Activated CD4-positive, alpha-beta T cell treated with anti-CD3 and anti-CD28 coated beads, Interleukin-2, amount 10 ng/mL, durations not matched to agents 7 days and 5 days (primary cell): ENCODE measurements at regions not wholly inside any gene's neighbourhood (a gene's known extent, or its start where the extent isn't known, plus 50 kb on each side); places are given as distances from the start of the nearest gene placed in this dataset.

ENCODE experiments used
- CTCF ChIA-PET: fragments of 350-600 bp; sonication (Branson Sonifier 250); formaldehyde crosslinking; loops from one replicate; lab custom pipeline; 2021; ENCODE audit warnings: antibody characterized with exemption; lab: Charles Lee
- POLR2A ChIA-PET: fragments of 350-600 bp; sonication (Branson Sonifier 250); formaldehyde crosslinking; loops from one replicate; lab custom pipeline; 2021; ENCODE audit warnings: antibody characterized with exemption; lab: Charles Lee
- DNase-seq: peaks from one replicate; pipeline ENCODE4 v3.0.0-alpha.2; 2020
- H3K27ac Mint-ChIP-seq: one replicate; pipeline ENCODE4 v1.8.0; 2021; ENCODE audit warnings: mild to moderate bottlenecking, moderate library complexity, mixed read lengths
- H3K27me3 Mint-ChIP-seq: one replicate; pipeline ENCODE4 v1.8.0; 2021; ENCODE audit warnings: mixed read lengths
- H3K36me3 Mint-ChIP-seq: one replicate; pipeline ENCODE4 v1.8.0; 2021; ENCODE audit warnings: low read depth, mixed read lengths
- H3K4me1 Mint-ChIP-seq: one replicate; pipeline ENCODE4 v1.8.0; 2021; ENCODE audit warnings: mixed read lengths
- H3K4me3 Mint-ChIP-seq: one replicate; pipeline ENCODE4 v1.8.0; 2021; ENCODE audit warnings: mild to moderate bottlenecking, moderate library complexity, mixed read lengths
- H3K9me3 Mint-ChIP-seq: one replicate; pipeline ENCODE4 v1.8.0; 2021; ENCODE audit warnings: mixed read lengths

- no peak for DNase-seq
- Mint-ChIP-seq H3K36me3 (no peaks in the 10 kb centered on the region), H3K4me1 (no peaks in the 10 kb centered on the region), H3K27me3 (no peaks in the 10 kb centered on the region), H3K27ac (no peak overlapping the region), H3K4me3 (no peak overlapping the region), H3K9me3 (no peaks in the 10 kb centered on the region)
- POLR2A ChIA-PET, result no interaction called here
- CTCF ChIA-PET, result no interaction called here
Observed at GRCh38 chr20:7420345-7420744, 519.9 kb downstream of the HAO1 start.

GRCh38 chr20:7426890-7427496, 513.3 kb downstream of the HAO1 start:
- Mint-ChIP-seq H3K36me3 (no peaks in the 10 kb centered on the region), H3K4me1 (no peaks in the 10 kb centered on the region), H3K27ac (no peak overlapping the region), H3K27me3 (no peaks in the 10 kb centered on the region), H3K9me3 (no peaks in the 10 kb centered on the region), H3K4me3 (no peak overlapping the region)
- DNase-seq, result no peak
- ChIA-PET CTCF (no interaction called here), POLR2A (no interaction called here)

DNA sequence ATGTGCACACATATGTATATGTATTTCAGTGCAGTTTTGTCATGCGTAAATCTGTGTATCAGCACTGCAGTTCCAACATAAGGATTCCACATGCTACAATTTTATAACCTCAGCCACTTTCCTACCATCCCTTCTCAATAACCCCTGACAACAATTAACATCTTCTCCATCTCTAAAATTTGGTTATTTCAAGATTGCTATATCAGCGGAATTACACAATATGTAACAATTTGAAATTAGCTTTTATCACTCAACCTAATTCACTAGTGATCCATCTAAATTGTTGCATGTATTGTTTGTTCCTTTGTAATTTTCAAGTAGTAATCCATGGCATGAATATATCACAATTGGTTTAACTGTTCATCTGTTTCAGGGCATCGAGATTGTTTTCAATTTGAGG, 511.3 kb downstream of the HAO1 start:
- CTCF ChIA-PET, result no interaction called here
- H3K4me1 Mint-ChIP-seq, result no peaks in the 10 kb centered on the region
- POLR2A ChIA-PET, result no interaction called here
- no peak overlapping the region for H3K27ac Mint-ChIP-seq
- H3K36me3 Mint-ChIP-seq, result no peaks in the 10 kb centered on the region
- DNase-seq, result no peak
- H3K9me3 Mint-ChIP-seq, result no peaks in the 10 kb centered on the region
- no peaks in the 10 kb centered on the region for H3K27me3 Mint-ChIP-seq
- H3K4me3 Mint-ChIP-seq, result no peak overlapping the region

GRCh38 chr20:7432612-7433011, 507.6 kb downstream of the HAO1 start:
- Mint-ChIP-seq H3K36me3 (no peaks in the 10 kb centered on the region), H3K9me3 (no peaks in the 10 kb centered on the region), H3K27ac (no peak overlapping the region), H3K27me3 (no peaks in the 10 kb centered on the region), H3K4me1 (no peaks in the 10 kb centered on the region), H3K4me3 (no peak overlapping the region)
- ChIA-PET CTCF (no interaction called here), POLR2A (no interaction called here)
- no peak for DNase-seq

- H3K36me3 Mint-ChIP-seq, result no peaks in the 10 kb centered on the region
- H3K9me3 Mint-ChIP-seq, result no peaks in the 10 kb centered on the region
- H3K4me3 Mint-ChIP-seq, result no peak overlapping the region
- CTCF ChIA-PET, result no interaction called here
- no peaks in the 10 kb centered on the region for H3K27me3 Mint-ChIP-seq
- no peak overlapping the region for H3K27ac Mint-ChIP-seq
- H3K4me1 Mint-ChIP-seq, result no peaks in the 10 kb centered on the region
- no peak for DNase-seq
- POLR2A ChIA-PET, result no interaction called here
Observed at GRCh38 chr20:7437311-7437710, 502.9 kb downstream of the HAO1 start.

GRCh38 chr20:7449269-7449668, 491.0 kb downstream of the HAO1 start:
- Mint-ChIP-seq H3K4me3 (no peak overlapping the region), H3K27me3 (no peaks in the 10 kb centered on the region), H3K36me3 (no peaks in the 10 kb centered on the region), H3K27ac (no peak overlapping the region), H3K9me3 (peaks cover 3% of the 10 kb centered on the region), H3K4me1 (no peaks in the 10 kb centered on the region)
- no peak for DNase-seq
- POLR2A ChIA-PET, result no interaction called here
- CTCF ChIA-PET, result no interaction called here

GRCh38 chr20:7452890-7453289, 487.4 kb downstream of the HAO1 start:
- no peaks in the 10 kb centered on the region for H3K4me1 Mint-ChIP-seq
- no peak overlapping the region for H3K27ac Mint-ChIP-seq
- no peaks in the 10 kb centered on the region for H3K36me3 Mint-ChIP-seq
- H3K27me3 Mint-ChIP-seq, result no peaks in the 10 kb centered on the region
- H3K4me3 Mint-ChIP-seq, result no peak overlapping the region
- ChIA-PET CTCF (no interaction called here), POLR2A (no interaction called here)
- no peak for DNase-seq
- peaks cover 3% of the 10 kb centered on the region for H3K9me3 Mint-ChIP-seq

DNA sequence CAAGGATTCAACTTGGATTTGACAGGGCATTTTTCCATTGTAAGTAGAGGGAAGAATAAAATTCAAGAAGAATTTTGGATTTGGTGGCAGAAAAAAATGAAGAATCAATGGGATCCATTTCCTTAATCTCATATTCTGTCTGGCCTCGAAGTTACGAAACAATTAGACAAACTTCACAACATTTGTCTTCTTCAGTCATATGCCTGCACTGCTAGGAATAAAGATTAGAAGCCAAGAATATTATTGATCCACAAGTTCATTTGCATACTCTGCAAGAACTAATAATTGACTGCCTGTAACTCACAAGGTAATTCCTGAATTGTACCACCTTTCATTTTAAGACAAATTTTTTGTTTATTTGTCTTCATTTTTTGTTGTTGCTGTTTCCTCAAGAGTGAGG, 486.2 kb downstream of the HAO1 start:
- CTCF ChIA-PET, result no interaction called here
- H3K36me3 Mint-ChIP-seq, result no peaks in the 10 kb centered on the region
- no peaks in the 10 kb centered on the region for H3K27me3 Mint-ChIP-seq
- no peak overlapping the region for H3K4me3 Mint-ChIP-seq
- DNase-seq, result no peak
- POLR2A ChIA-PET, result no interaction called here
- peaks cover 3% of the 10 kb centered on the region for H3K9me3 Mint-ChIP-seq
- H3K4me1 Mint-ChIP-seq, result no peaks in the 10 kb centered on the region
- no peak overlapping the region for H3K27ac Mint-ChIP-seq

GRCh38 chr20:7458459-7458858, 481.8 kb downstream of the HAO1 start:
- H3K36me3 Mint-ChIP-seq, result no peaks in the 10 kb centered on the region
- no peaks in the 10 kb centered on the region for H3K27me3 Mint-ChIP-seq
- no peak overlapping the region for H3K4me3 Mint-ChIP-seq
- ChIA-PET CTCF (no interaction called here), POLR2A (no interaction called here)
- no peaks in the 10 kb centered on the region for H3K4me1 Mint-ChIP-seq
- H3K9me3 Mint-ChIP-seq, result no peaks in the 10 kb centered on the region
- H3K27ac Mint-ChIP-seq, result no peak overlapping the region
- DNase-seq, result no peak

DNA sequence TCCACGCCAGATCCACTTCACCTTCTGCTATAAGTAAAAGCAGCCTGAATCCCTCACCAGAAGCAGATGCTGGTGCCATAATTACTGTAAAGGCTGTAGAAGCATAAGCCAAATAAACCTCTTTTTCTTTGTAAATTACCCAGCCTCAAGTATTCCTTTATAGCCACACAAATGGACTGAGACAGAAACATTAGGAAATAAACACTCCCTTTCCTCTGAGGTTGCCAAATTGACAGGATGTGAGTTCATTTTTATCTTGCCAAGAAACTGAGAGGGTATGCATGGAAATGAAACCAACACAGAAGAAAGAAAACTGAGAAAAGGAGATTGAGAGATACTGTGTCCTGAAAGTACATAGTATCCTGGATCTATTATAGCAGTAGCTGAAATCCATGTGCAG, 481.2 kb downstream of the HAO1 start:
- Mint-ChIP-seq H3K9me3 (no peaks in the 10 kb centered on the region), H3K4me1 (no peaks in the 10 kb centered on the region), H3K27ac (no peak overlapping the region), H3K4me3 (no peak overlapping the region), H3K36me3 (no peaks in the 10 kb centered on the region), H3K27me3 (no peaks in the 10 kb centered on the region)
- ChIA-PET CTCF (no interaction called here), POLR2A (no interaction called here)
- no peak for DNase-seq

GRCh38 chr20:7463290-7463689, 477.0 kb downstream of the HAO1 start:
- H3K9me3 Mint-ChIP-seq, result no peaks in the 10 kb centered on the region
- no peaks in the 10 kb centered on the region for H3K36me3 Mint-ChIP-seq
- CTCF ChIA-PET, result no interaction called here
- DNase-seq, result no peak
- H3K4me3 Mint-ChIP-seq, result no peak overlapping the region
- H3K4me1 Mint-ChIP-seq, result no peaks in the 10 kb centered on the region
- H3K27ac Mint-ChIP-seq, result no peak overlapping the region
- H3K27me3 Mint-ChIP-seq, result no peaks in the 10 kb centered on the region
- POLR2A ChIA-PET, result no interaction called here

GRCh38 chr20:7470912-7471311, 469.3 kb downstream of the HAO1 start:
- Mint-ChIP-seq H3K9me3 (no peaks in the 10 kb centered on the region), H3K27me3 (no peaks in the 10 kb centered on the region), H3K36me3 (no peaks in the 10 kb centered on the region), H3K27ac (no peak overlapping the region), H3K4me1 (no peaks in the 10 kb centered on the region), H3K4me3 (no peak overlapping the region)
- no peak for DNase-seq
- ChIA-PET POLR2A (no interaction called here), CTCF (no interaction called here)

DNA sequence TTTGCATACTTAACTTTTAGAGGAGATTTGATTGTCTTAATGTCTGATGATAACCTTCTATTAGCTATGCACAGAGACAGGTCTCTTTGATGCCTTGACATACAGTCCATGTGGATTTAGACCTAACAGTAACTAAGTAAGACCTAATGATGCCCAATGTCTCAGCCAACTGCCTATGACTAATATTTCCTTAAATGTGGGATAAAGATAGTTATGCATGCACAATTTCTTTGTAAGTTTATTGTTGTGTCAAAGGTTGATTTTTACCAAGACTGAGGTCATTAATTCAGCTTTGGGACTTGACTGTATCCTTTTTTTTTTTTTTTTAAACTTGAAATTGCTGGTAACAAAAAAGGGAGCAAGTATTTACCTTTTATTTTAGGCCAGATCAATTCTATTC, 450.0 kb downstream of the HAO1 start:
- H3K27me3 Mint-ChIP-seq, result no peaks in the 10 kb centered on the region
- H3K4me3 Mint-ChIP-seq, result no peak overlapping the region
- peaks cover 10% of the 10 kb centered on the region for H3K9me3 Mint-ChIP-seq
- ChIA-PET CTCF (no interaction called here), POLR2A (no interaction called here)
- DNase-seq, result no peak
- no peaks in the 10 kb centered on the region for H3K36me3 Mint-ChIP-seq
- H3K4me1 Mint-ChIP-seq, result no peaks in the 10 kb centered on the region
- no peak overlapping the region for H3K27ac Mint-ChIP-seq

DNA sequence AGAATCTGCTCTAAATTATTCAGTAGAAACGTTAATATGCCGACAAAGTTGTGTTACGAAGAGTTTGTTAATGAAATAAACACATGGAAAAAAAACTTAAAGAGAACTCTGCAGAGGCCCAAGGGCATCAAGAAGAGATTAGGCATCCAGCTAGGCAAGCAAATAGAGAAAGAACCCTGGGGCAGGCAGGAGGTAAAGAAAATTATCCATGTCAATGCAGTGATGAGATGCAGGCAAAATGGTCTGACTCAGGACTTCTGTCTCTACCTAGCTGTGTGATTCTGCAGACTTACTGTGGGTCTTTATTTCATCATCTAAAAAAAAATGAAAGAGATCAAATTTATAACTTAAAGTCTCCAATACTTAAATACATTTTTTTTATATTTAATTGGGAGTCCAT, 448.0 kb downstream of the HAO1 start:
- Mint-ChIP-seq H3K4me1 (no peaks in the 10 kb centered on the region), H3K27me3 (no peaks in the 10 kb centered on the region), H3K9me3 (peaks cover 12% of the 10 kb centered on the region), H3K36me3 (no peaks in the 10 kb centered on the region), H3K4me3 (no peak overlapping the region), H3K27ac (no peak overlapping the region)
- ChIA-PET CTCF (no interaction called here), POLR2A (no interaction called here)
- no peak for DNase-seq
